Medulla oblongata (tissue), 1 donor: ENCODE measurements at regions not wholly inside any gene's neighbourhood (a gene's known extent, or its start where the extent isn't known, plus 50 kb on each side); places are given as distances from the start of the nearest gene placed in this dataset.

Experiments used
- DNase-seq: peaks from one replicate; pipeline ENCODE4 v3.0.0-alpha.2; 2015; ENCODE audit errors: extremely low spot score

DNA sequence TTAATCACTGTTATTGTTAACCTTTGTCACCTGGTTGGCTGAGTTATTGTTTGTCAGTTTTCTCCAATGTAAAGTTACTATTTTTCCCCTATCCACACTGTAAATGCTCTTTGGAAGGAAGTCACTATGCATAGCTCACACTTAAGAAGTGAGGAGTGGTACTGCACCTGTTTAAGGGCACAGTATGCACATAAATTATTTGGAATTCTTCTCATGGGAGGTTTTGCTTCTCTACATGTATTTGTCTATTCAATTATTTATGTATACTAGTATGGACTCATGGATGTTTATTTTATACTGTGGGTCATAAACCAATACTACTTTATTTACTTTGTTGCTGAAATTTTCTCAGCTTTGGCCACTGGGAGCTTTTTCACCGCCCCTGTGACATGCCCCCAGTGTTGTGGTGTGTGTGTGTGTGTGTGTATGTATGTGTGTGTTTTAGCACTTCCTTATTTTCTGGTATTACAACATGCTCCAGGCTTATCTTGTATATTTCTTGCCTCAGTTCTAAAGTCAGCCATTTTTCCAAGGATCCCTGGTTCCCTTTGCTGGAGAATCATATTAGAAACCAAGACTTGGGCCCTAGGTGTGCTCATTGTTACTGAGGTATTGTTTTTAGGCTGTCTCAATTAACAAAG is 290.5 kb downstream of the KBTBD8 start:
- peak; percentile 26 for DNase-seq

- no peak for DNase-seq
Observed at GRCh38 chr3:67289626-67290025, 291.5 kb downstream of the KBTBD8 start.

- peak; percentile 80 for DNase-seq
Observed at GRCh38 chr3:67290438-67290837, 292.3 kb downstream of the KBTBD8 start.

DNA sequence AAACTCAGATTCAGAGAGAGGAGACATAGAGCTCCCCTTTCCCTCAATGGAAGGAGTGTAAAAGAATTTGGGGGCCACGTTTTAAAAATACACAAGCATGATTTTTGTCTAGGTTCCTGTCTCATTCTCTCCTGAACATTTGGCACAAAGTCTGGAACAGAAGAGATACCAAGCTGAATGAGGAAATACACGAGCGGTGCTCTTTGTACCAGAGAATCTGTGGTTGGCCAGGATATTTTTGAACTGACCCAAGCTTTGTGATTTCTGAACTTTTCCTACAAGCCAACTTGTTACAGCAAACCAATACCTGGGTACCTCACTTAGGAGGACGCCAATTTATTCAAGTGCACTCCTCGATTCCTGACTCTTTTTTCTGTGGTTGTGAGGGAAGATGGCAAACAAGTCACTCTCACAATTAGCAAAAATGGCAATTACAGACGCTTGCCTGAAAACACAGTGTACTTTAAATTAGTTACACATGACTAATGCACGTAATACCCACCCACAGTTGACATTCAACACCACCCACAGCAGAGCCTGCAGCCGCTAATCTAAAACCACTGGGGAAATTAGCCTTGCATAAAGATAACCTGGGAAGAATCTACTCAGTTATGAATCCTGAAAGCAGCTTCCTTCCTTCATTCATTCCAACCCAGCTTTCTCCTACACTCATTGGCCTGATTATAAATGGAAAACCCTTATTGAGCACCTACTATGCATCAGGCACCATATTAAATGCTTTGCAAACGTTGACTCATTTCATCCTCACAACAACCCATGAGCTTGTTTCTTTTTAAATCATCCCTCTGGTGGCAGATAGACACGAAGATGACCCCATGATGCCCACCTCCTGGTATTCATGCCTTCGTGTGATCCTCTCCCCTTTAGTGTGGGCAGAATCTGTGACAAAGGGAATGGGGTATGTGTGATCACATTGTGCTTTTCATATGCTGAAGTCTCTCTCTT is 293.5 kb downstream of the KBTBD8 start:
- DNase-seq: peak; percentile 56

DNA sequence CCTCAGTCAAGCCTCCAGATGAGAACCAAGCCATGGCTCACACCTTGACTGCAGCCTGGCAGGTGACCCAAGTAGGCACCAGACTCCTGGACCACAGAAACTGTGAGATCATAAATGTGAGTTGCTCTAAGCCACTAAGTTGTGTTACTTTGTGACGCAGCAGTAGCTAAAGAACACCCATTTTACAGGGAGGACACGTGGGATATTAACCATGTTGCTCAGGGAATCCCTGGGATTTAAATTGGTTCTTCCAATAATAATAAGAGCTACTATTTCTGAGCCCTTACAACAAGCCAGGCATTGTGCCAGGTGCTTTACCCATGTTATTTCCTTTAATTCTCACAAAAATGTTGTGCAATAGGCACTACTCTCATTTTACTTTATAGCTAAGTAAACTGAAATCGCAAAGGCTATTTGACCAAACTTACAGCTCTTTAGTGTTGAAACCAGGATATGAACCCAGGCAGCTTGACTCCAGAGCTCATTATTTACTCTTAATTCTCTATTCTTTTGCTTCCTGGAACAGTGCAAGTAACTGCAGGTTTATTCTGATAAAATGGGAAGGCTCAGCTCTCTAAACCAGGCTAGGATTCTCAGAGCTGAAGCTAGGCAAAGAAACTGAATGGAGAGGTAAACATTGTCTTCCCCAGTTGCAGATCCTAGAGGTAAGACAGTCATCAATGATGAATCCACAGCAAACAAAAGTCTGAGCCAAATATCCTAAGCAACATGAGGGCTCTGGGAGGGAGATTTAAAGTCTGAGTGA is 294.4 kb downstream of the KBTBD8 start:
- DNase-seq: no peak

DNA sequence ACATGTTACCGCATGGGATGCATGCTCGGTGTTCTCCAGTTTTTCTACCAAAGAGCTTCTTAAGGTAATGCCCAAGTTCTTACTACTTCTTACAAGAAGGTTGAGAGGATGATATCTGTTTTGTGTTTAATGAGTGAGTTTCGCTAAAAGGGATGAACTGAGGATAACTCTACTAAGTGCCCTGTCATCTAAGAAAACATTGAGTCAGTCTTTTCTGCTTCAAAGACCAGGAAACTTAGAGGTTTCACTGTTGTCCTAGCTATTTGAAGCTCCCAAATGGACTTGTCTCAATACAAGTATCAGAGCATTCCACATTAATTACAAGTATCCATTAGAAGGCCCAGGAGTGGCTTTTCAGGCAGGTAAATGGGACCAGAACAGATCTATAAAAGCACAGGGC is 296.2 kb downstream of the KBTBD8 start:
- DNase-seq: no peak

- DNase-seq: no peak
Observed at GRCh38 chr3:67296039-67296892, 298.2 kb downstream of the KBTBD8 start.

- no peak for DNase-seq
Observed at GRCh38 chr3:67297715-67298475, 299.8 kb downstream of the KBTBD8 start.

DNA sequence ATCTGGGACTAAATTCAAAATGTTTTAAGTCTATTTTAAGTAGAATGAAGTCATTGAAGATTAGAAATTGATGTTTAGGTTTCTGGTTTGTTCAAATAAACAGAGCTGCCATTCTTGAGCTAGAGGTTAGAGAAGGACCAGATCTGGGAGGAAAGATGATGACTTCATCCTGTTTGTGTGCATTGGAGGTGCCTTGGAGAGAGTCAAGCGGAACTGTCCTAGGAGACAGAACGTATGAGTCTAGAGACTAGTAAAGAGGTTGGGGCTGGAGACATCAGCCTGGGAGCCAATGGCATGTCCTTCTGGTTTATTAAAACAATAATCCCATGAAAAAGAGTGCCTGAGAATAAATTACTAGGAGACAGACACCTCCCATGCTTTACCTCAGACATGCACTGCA is 303.4 kb downstream of the KBTBD8 start:
- DNase-seq: no peak

- DNase-seq: no peak
Observed at GRCh38 chr3:67302489-67302888, 304.4 kb downstream of the KBTBD8 start.

- DNase-seq: no peak
Observed at GRCh38 chr3:67305160-67305559, 307.1 kb downstream of the KBTBD8 start.

GRCh38 chr3:67305922-67306321 is 307.8 kb downstream of the KBTBD8 start:
- DNase-seq: no peak

DNA sequence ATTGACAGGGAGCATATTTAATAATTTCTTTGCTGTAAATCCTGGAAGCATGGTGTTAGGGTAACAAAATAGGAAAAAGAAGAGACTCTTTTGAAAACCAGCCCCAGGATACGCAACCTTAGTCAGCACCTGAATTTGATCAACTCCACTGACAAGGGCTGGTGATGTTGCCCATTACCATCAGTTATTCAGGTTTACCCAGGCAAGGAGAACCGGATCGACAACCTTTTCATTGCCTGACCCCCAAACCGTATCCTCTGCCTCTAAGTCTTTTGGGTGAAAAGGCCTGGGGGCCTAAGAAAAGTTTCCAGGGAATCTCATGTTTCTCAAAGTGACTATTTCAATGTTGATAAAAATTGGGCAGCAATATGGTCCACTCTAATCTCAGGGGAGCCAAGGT is 313.3 kb downstream of the KBTBD8 start:
- DNase-seq: no peak

DNA sequence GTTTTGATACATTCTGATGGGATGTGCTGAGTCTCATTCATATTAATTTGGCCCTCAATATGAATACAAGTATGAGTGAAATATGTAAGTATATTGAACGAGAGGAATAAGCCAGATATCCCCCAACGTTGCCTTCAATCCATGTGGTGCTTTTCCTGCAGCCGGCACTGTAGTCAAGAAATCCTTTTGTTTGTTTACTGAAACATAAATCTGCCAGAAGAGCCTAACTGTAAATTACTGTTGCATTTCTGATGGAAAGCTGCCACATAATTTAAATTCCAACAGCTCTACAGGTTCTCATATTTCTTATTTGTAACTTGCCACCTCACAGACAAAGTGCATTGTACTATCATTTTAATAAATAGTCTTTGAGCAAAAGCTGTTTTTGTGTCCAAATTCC is 314.0 kb downstream of the KBTBD8 start:
- DNase-seq: no peak

- DNase-seq: no peak
Observed at GRCh38 chr3:67318162-67318561, 320.1 kb downstream of the KBTBD8 start.

DNA sequence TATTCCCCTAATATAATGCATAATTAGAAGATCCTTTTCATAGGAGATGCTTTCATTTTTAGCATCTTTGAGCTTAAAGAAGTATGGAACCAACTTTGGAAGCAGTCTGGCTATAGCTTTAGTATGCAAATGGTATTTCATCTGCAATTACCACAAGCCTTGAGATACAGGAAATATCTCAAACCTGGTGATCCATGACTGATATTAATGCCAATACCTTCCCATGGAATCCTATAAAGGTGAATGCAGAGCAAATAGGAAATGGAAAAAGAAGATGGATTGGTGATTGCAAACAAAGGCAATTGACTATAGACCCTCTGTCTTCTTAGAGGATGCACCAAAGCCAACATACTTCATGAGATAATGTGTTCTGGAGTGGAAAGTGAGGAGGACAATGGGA is 326.4 kb downstream of the KBTBD8 start:
- DNase-seq: no peak
